PC-9 (cell line): ENCODE measurements at regions not wholly inside any gene's neighbourhood (a gene's known extent, or its start where the extent isn't known, plus 50 kb on each side); places are given as distances from the start of the nearest gene placed in this dataset.

Experiments
- CTCF ChIP-seq: fragments of 200-600 bp; sonication (generic); conservative IDR thresholded peaks from 2 replicates; pipeline ENCODE4 v1.6.1; 2017; ENCODE audit warnings: mixed run types, antibody characterized with exemption, mild to moderate bottlenecking, moderate library complexity
- EZH2 ChIP-seq: fragments of 200-600 bp; sonication (generic); IDR thresholded peaks from 2 replicates; pipeline ENCODE4 v1.8.0; 2017; ENCODE audit warnings: antibody characterized with exemption, low read depth

GRCh38 chr18:73212442-73212841, 344.7 kb upstream of the NETO1 start:
- TF ChIP-seq CTCF (no peak), EZH2 (no peak)
